Stimulated activated CD8-positive, alpha-beta memory T cell treated with anti-CD3 and anti-CD28 coated beads, Interleukin-4, amount 100 ng/mL, for 48 hours (primary cell): ENCODE measurements at regions not wholly inside any gene's neighbourhood (a gene's known extent, or its start where the extent isn't known, plus 50 kb on each side); places are given as distances from the start of the nearest gene placed in this dataset.
"Not testable (repeated sequence)": the region's sequence is repeated elsewhere in the genome, so short reads cannot be mapped to it uniquely, and the experiment has no call there.

Source experiments
- DNase-seq: peaks from one replicate; pipeline ENCODE4 v3.0.0-alpha.2; 2020

GRCh38 chr4:138347561-138347960 is 105.4 kb upstream of the SLC7A11 start:
- no peak for DNase-seq

DNA sequence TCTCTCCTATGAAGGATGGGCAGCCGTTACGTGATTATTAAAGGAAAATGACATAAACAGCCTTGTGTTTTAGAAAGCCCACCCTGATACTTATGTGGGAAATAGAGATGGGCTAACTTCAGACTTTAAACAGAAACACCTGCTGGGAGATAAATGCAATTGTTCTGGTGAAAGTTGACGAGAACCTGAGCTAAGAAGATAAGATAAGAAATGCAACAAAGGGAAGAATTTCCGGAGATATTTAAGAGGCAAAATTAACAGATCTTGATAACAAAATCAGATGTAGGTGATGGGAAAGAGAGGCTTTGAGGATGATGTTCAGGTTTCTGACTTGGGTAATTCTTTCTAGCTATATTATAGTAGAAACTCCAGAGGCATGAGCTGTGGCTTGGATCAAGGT is 102.7 kb upstream of the SLC7A11 start:
- no peak for DNase-seq

GRCh38 chr4:138344054-138344453 is 101.9 kb upstream of the SLC7A11 start:
- DNase-seq, result no peak

DNA sequence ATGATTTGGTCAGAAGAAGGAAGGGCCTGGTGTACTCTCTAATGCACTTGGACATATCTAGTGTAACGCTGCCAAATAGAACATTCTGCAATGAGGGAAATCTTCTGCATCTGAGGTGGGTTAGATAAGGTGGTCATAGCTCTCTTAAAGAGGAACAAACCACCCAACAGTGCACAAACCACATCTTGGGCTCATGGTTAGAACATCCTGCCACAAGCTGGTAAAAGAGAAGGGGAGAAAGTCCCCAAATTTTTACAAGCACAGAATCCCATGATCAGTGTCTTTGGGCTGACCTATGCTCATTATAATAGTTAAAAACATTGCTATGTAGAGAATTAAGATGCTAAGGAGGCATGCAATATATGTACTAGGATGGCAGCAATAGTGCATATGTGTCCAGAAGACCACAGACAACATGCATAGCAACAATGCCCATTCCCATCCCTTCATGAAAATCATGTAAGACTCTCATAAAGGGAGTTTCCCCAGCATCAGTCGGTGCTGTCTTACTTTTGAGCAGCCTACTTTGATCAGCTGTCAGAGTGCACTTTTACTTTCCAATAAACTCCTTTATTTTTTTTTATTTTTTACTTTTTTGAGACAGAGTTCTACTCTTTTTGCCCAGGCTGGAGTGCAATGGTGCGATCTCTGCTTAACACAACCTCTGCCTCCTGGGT is 99.7 kb upstream of the SLC7A11 start:
- no peak for DNase-seq

- DNase-seq, result no peak
Measured at GRCh38 chr4:138338840-138339239, 96.7 kb upstream of the SLC7A11 start.

GRCh38 chr4:138338222-138338621 is 96.1 kb upstream of the SLC7A11 start:
- not testable (repeated sequence) for DNase-seq

DNA sequence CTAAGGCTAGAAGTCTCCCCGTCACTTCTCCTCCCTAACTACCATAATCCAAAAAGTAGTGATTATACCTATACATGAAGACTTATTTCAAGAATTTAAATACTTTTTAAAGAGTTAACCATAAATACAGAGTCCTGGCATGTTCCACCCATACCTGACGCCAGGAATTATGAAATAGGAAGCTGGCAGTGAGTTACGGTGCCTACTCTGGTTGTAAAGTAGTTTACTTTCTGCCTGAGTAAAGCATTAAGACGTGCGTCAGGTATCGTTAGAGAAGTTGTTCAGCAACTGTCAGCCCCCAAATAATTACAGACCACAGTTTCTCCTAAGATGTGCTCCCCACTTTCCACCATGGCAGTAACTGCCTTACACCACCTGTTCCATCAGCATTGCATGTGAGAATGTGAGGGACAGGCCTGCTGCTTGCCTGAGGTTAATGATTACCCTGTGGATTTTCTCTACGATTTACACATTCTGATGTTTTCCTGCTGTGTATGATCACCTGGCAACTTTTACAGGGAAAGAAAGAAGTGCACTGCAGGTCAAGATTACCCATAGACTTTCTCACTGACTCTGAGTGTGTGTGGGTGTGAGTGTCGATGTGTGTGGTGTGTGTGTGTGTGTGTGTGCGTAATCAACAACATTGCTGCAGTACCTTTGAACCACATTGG is 92.3 kb upstream of the SLC7A11 start:
- no peak for DNase-seq

DNA sequence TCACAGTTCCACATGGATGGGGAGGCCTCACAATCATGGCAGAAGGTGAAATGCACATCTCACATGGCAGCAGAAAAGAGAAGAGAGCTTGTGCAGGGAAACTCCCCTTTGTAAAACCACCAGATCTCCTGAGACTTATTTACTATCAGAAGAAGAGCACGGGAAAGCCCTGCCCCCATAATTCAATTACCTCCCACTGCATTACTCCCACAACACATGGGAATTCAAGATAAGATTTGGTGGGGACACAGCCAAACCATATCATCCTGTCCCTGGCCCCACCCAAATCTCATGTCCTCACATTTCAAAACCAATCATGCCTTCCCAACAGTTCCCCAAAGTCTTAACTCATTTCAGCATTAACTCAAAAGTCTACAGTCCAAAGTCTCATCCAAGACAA is 90.3 kb upstream of the SLC7A11 start:
- DNase-seq, result not testable (repeated sequence)

- no peak for DNase-seq
Measured at GRCh38 chr4:138330531-138330930, 88.4 kb upstream of the SLC7A11 start.

GRCh38 chr4:138329506-138330070 is 87.4 kb upstream of the SLC7A11 start:
- no peak for DNase-seq

DNA sequence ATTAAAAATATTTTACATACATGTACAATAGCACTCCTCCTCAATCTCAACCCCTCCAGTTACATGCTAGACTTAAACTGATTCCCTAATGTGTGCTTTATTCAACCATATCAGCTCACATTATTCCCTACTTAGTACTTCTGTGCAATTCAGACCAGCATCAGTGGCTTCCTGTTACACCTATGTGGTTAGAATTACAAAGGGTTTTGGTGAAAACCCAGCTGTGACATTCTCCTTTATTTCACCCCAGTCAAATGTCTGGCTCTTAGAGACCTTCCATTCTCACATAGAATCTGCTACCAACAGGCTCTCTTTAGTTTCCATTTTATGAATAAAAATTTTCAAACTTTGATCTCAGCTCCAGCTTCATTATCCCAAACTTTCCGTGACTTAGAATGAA is 85.2 kb upstream of the SLC7A11 start:
- DNase-seq, result no peak

- DNase-seq, result no peak
Measured at GRCh38 chr4:138320831-138321230, 78.7 kb upstream of the SLC7A11 start.

- DNase-seq, result no peak
Measured at GRCh38 chr4:138320030-138320429, 77.9 kb upstream of the SLC7A11 start.

- no peak for DNase-seq
Measured at GRCh38 chr4:138317175-138317748, 75.1 kb upstream of the SLC7A11 start.

DNA sequence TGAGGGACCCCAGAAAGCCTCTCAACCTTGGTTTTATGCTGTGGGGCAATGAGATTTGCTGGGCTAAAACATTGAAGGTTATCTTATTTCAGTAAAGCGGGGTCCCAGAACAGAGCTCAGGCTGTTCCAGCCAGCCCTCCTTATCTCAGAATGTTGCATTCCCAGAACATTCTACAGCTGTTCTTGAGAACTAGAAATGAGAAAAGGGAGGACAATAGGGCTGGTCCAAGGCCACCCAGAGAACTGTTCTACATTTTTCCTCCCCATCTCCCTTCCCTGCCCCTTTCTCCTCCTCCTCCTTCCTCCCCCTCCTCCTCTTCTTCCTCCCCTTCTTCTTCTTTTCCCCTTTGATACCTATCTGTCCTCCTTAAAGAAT is 70.4 kb upstream of the SLC7A11 start:
- no peak for DNase-seq

DNA sequence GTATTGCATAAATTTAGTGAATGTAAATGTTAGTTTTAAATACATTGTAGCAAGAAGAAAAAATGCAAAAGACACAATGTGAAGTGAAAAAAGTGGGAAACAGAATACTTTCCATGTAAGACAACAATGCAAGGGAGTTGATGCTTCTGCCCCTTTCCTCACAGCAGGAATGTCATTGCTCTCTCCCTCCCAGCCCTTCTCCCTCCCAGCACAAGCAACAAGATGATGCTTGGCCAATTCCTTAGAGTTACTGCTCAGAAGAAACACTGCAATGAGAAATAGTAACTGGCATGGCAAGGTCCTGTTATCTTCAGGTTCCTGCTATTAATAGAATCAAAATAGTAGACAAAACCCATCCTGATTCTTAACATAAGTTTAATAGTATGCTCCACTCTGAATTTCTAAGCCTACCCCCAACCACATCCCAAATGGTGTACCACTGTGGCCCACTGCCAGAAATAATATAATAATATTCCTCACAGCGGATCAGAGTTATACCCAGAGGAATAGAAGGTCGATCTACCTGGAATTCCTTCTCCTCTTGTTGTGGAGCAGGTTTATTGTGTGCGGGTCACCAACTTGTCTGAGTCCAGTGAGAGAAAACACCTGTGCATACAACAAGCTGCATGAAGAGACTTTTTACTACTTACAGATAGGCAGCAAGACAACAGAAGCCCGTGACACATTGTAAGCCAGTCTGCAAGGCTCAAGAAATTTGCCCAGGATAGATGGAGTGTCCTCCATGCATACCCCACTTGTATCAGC is 69.8 kb upstream of the SLC7A11 start:
- no peak for DNase-seq

GRCh38 chr4:138310991-138311390 is 68.8 kb upstream of the SLC7A11 start:
- DNase-seq, result no peak

DNA sequence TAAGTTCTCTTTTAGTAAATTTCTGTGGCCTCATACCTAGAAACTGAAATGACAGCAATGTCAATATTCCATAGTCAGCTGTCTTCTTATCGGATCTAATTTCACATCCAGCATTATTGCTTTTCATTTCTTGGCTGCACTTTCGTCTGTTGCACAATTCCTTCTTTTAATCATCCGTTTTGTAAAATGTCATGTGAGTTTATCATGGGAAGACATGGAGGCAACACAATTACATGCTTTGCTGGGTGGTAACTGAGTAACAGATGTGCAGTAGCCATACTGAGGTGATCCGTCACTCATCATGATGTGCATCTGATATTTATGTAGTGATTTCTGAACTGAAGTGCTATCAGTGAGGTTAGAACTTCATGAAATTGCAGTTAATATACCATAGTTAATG is 68.3 kb upstream of the SLC7A11 start:
- no peak for DNase-seq

DNA sequence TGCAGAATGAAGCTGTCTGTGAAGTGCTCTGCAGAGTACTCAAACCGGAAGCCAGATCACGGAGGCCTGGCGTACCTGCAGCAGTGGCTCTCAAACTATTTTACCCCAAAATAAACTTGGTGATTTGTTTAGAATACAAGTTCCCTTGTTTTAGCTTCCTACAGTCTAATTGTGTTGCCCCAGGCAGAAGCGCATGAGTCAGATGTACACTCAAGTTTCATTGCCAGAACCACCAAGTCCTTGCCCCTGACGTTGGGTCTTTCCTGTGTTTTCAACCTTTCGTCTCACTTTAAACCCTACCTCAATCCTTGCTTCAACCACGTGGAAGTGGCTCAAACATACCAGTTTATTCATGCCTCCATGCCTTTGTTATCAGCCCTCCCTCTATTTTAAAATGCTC is 66.2 kb upstream of the SLC7A11 start:
- no peak for DNase-seq

GRCh38 chr4:138307319-138307718 is 65.2 kb upstream of the SLC7A11 start:
- DNase-seq, result no peak

GRCh38 chr4:138305050-138305449 is 62.9 kb upstream of the SLC7A11 start:
- no peak for DNase-seq

DNA sequence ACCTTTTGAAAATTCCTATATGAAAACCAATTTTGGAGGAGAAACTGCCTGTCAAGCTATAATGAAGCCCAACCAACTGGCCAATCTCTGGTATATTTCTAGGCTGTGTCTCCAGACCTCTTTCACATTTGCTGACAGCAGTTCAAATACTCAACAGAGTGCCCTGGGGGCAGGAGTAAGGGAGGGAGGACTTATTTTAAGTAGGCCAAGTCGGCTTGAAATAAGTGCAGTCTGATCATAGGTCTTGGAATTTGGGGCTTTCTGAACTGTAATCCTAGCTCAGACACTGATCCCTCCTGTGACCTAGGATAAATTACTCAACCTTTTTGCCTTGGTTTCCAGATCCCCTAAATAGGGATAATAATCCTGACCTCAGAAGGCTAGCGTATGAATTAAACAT is 59.4 kb upstream of the SLC7A11 start:
- no peak for DNase-seq

DNA sequence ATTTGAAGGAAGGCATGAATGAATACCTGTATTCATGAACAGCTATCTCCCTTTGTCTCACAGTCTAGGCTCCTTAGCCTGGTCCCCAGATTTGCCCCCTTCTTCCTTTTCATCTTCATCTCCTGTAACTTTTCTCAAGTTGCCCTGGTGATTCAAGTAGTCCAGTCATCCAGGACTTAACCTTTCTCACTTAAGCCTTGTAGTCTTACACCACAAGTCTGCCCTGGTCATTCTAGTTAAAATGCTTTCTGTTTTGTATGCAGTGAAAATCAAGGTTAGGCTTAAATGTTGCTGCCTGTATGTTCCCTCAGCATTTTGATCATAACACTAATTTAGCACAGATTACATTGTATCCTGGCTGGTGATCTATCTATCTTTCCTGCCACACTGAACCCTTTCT is 58.5 kb upstream of the SLC7A11 start:
- no peak for DNase-seq

- DNase-seq, result no peak
Measured at GRCh38 chr4:138299881-138300280, 57.7 kb upstream of the SLC7A11 start.
